GM19438 (cell line): ENCODE measurements at regions not wholly inside any gene's neighbourhood (a gene's known extent, or its start where the extent isn't known, plus 50 kb on each side); places are given as distances from the start of the nearest gene placed in this dataset.
"Not testable (repeated sequence)": the region's sequence is repeated elsewhere in the genome, so short reads cannot be mapped to it uniquely, and the experiment has no call there.

Experiments used
- ATAC-seq: cut with Tn5 transposase; IDR thresholded peaks from one replicate; pipeline ENCODE4 v1.9.1; 2021; ENCODE audit warnings: low read depth; ENCODE audit not compliant: unreplicated experiment

DNA sequence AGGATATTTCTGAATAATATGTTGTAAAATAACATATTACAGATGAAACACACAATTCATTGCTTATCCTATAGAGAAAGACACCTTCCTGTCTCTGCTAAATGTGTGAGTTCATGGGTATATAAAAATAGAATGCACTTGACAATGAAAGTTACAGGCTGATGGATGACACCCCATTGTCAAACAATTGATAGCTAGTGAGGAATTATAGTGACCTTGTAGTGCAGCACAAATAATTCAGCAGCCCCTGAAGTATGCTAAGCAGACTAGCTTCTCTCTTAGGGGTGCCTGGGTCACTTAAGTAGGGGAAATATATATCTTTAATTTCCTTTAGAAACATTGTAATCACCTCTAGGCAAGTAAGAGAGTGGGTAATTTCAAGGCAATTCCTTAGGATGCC, 826.2 kb downstream of the CDH8 start:
- no peak for ATAC-seq

DNA sequence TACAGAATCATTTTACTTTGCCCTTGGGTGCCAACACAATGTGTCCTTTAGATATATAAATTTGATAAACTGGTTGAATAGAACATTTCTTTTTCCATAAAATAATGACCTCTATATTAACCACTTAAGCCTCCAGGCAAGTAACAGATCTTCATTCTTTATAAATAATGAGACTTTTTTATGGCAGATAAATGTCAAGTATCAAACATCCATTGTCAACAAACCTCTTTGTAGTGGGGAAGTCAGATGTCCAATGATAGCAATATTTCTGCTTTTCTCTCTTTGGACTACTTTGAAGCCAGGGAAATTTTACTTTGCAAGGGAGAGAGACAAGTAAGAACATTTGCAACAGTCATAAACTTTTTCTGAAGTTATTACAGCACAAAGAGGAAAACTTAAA, 841.2 kb downstream of the CDH8 start:
- ATAC-seq, result no peak

DNA sequence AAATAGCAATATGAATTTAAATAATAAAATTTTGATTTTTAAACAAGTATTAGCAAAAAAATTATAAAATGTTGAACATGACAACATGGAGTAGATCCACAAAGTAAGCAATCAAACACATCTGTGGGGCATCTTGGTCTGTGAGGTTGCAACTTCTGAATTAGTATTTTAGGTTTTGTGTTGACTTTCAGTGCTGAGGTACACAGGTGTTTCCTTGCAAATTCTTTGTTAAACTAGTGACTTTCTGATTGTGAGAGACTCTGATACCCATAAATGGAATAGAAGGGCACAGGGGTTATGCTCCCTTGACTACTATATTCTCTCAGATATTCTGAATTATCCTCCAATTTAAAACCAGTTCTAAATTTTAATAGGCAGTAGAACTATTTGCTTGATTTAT, 841.7 kb downstream of the CDH8 start:
- no peak for ATAC-seq

DNA sequence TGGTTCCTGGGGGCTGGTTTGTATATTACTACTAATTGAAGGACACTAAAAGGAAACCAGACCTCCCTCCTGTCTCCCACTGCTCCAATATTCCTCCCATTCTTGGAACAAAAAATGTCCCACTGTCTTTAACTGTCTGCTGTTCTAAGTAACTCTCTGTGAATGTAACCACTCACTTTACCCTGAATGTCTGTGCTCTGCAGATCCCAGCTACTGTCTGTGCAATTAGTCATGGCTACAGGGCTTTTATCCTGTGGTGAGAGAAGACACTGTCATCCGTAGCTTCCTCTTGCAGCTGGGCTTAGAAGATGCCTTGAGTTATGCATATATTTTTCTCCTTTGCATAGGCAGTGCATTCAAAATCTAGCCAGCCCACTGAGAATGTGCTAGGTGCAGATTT, 853.8 kb downstream of the CDH8 start:
- no peak for ATAC-seq

DNA sequence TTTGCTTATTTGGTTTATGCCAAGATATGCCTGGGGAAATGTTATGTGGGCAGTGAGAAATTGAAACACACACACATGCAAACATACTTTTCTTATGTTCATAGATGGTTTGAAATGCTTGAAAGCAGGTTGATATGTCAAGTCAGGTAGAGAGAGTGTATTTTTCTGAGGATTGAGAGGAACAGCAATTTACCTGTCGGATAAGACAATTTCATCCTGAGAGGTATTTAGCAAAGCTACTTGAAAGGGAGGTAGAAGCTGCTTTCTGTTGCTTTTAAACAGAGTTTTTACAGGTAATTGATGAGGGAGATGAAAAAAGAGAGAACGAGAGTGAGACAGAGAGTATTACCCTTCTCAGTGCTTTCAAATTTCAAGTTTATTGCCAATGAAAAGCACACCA, 854.3 kb downstream of the CDH8 start:
- ATAC-seq, result no peak

DNA sequence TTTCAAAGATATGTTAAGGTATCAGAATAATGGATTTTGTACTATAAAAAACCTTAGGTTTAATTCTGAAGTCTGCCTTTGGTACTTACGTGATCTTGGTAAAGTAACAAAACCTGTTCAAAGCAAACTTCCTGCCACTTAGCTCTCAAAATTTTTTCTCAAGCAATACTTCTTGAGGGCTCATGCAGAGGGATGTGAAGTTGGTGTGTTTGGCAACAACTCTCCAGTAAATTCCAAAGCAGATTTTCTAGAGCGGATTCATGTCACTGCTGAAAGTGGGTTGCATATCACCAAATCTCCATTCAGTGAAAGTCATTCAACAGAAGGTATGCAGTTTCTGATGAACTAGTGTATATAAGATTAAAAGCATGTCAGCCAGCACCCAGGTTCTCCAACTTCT, 856.7 kb downstream of the CDH8 start:
- no peak for ATAC-seq

DNA sequence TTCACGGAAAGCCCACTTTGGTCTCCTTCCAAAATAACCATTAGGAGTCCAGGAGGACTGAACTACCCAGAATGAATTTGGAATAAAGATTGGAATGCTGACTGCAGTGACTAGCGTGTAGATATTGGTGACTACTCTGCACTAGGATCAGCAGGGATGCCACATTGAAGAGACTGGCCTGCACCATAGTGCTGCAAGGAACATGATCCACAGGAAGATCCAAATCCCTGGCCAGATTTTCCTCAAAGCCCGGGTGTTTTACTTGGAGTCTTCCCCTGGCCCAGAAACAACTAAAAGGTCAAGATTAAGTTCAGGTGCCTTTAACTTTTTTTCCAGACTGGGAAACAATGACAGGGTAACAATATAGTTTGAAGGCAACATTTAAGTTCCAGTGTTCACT, 870.4 kb downstream of the CDH8 start:
- ATAC-seq, result no peak

DNA sequence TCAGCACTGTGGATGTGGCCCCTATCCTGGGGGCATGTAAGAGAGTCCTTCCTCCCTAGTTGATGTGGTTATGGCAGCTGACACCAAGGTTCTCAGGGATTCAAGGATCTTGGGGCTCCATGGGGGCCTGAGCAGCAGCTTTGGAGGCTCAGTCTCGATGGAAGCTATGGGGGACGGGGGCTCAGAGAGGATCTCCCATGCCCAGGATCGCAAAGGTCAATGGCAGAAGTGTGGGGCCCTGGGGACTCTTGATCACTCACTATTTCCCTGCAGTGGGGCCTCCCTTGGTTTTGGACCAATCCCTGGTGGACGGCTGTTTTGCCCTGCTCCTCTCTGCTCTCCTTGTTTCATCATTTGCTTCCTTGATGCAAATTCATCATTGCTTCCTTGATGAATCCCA, 885.9 kb downstream of the CDH8 start:
- ATAC-seq, result no peak

DNA sequence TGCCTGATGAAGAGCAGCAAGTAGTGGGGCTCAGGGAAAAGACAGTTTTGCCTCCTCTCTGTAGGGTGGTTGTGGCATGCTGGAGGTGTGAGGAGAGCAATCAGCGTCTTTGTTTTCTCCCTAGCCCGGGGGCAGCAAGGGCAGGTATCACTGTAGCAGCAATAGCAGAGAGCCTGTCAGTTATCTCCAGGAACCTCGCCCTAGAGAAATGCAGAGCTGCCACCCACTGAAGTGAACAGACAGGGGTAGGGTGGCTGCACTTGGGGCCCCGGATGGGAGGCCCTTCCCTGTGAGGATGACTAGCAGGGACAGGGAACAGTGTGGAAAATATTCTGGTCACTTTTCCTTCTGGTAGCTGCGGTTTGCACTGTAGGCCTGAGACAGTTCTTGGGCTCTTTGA, 886.5 kb downstream of the CDH8 start:
- ATAC-seq, result no peak

DNA sequence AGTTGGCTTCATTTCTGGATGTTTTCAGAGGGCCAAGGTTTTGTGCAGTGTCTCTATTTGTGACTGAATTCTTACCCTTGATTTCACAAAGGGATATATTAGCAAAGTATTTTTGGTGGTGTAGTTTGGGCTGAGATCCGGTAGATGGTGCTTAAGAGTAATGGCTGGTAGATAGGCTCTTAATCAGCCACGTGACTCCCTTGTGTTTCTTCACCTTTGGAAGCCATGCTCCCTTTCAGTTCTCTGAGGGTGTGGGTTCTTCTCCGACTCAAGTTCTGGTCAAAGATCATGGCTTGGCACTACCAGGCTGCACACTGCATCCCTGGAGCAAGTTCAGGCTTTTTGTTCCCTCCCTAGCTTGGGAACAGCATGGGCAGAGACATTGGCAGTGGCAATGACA, 887.3 kb downstream of the CDH8 start:
- no peak for ATAC-seq

DNA sequence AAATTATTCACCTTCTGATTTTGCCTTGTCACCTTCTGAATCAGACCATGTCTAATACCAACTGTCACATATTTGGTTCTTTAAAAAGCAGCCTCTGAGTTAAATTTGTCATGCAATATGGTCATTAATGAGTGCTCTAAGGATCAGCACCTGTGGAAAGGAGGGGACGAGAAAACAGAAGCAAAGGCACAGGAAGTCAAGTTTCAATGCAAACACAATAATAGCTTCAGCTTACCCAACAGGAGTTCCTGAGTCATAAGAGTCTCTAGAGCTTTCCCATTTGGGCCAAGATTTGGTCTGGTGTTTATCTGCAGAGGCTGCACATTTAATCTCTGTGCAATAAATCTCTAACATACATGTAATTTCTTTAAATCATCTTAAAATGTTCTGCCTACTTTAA, 889.8 kb downstream of the CDH8 start:
- ATAC-seq, result no peak

DNA sequence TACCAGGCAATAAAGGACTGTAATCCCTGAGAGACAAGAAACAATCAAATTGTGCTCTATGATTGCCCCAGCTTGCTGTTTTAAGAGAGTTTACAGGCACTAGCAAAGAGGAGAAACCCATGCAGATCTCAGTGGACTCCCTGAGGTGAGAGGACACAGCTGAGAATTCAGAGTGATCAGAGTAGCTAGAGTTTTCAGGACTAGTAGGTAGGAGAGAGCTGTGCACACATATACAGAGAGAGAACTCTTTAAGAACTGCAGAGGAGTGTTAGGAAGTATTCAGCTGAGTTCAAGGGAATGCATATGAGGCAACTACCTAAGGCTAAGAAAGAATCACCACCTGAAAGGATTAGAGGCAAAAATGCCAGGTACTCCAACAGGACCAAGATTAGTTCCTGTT, 904.8 kb downstream of the CDH8 start:
- ATAC-seq, result no peak

DNA sequence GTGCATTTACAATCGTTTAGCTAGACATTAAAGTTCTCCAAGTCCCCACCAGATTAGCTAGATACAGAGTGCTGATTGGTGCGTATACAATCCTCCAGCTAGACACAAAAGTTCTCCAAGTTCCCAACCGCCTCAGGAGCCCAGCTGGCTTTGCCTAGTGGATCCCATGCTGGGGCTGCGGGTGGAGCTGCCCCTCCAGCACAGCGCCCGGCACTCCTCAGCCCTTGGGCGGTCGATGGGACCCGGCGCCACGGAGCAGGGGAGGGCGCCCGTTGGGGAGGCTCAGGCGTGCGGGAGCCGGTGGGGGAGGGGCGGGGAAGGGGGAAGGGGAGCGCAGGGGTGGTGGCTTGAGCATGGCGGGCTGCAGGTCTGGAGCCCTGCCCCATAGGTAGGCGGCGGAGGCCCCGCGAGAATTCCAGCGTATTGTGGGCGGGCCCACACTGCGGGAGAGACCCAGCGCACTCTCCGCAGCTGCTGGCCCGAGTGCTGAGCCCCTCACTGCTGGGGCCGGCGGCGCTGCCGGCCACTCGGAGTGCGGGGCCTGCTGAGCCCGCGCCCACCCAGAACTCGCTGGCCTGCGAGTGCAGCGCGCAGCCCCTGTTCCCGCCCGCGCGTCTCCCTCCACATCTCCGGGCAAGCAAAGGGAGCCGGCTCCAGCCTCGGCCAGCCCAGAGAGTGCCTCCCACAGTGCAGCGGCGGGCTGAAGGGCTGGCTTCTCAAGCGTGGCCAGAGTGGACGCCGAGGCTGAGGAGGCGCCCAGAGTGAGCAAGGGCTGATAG, 907.5 kb downstream of the CDH8 start:
- ATAC-seq, result no peak

DNA sequence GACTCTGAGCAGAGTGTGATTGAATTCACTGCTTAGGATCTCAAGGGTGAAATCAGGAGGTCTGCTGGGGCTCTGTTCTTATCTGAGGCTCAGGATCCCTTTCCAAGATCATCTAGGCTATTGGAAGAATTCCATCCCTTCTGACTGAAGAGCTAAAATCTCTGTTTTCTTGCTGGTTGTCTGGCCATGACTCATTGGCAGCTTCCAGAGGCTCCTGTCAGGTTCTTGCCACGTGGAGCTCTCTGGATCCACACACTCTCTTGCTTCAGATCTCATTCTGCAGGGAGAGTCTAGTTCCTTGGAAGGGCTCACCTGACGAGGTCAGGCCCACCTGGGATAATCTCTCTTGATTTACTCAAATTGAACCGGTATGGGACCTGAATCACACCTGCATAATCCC, 930.7 kb downstream of the CDH8 start:
- ATAC-seq, result no peak

DNA sequence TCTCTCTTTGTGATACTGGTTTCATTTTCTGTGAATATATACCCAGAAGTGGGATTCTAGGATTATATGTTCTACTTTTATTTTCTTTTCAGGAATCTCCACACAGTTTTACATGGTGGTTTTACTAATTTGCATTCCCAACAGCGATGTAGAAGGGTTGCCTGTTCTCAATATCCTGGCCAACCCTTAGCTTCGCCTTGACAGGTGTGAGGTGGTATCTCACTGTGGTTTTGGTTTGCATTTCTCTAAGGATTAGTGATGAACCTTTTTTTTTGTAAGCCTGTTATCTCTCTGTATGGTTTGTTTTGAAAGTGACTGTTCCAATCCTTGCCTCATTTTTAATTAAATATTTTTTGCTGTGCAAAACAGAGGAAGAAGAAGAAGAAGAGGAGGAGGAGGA, 937.7 kb downstream of the CDH8 start:
- ATAC-seq, result no peak

DNA sequence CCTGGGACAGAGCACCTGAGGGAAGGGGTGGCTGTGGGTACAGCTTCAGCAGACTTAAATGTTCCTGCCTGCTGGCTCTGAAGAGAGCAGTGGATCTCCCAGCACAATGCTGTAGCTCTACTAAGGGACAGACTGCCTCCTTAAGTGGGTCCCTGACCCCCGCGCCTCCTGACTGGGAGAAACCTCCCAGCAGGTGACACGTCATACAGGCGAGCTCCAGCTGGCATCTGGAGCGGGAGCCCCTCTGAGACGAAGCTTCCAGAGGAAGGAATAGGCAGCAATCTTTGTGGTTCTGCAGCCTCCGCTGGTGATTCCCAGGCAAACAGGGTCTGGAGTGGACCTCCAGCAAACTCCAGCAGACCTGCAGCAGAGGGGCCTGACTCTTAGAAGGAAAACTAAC, 944.9 kb downstream of the CDH8 start:
- not testable (repeated sequence) for ATAC-seq

DNA sequence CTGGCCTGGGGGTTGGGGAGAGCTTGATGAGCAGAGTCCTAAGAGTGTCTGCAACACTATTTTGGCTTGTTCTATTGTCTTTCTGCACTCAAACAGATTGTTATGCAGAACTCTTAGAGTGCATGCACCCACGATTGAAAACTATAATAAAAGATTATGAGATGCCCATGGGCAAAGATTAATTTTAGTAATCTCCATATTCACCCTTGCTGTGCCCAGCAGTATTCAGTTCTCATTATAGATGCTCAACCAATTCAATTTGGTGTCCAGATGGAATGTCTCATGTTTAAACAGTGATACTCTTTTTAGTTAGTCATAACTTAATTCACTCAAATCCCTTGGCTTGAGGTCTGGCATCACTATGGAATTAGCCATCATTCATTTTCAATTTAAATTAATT, 952.5 kb downstream of the CDH8 start:
- ATAC-seq, result no peak

DNA sequence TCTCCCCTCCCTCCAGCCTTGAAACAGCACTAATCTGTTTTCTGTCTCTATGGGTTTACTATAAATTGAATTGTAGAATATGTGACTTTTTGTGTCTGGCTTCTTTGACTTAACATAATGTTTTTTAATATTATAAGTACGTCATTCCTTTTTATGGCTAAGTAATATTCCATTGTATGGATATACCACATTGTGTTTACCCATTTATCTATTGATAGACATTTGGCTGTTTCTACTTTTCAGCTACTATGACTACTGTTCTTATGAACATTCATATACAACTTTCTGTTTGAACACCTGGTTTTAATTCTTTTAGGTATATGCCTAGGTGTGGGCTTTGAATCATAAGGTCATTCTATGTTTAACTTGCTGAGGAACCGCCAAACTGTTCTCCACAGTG, 961.9 kb downstream of the CDH8 start:
- ATAC-seq, result no peak

DNA sequence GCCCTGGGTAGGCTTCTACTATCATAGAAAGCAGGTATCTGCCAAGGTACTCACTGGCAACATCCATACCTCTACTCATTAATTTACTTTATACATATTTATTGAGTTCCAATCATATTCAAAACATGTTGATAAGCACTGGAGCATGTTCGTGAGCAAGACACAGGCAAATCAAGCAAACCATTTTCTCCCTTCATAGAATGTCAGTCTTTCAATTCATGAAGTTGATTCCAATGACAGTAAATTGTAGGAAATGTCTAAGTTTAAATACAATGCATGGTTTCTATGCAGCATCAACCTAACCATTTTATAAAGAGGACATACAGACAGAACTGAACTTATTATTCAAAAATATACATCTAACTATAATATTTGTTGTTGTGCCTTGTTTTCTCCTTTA, 978.6 kb downstream of the CDH8 start:
- ATAC-seq, result no peak

DNA sequence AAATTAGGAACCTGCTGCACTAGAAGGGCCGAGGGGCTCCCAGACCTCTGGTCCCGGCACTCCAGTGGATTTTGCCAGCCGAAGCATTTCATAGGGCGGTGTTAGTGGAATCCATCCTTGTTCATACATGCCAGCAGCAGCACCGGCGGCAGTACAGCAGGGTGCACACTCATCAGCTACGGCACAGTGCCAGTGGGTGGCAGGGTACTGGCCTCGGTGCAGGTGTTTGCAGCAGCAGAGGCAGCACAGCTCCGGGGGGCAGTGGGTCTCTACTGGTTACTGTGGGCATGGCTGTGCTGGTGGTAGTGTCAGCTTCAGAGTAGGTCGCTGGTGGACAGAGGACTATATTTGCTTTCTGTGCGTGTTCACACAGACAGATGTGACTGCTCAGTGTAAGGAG, 985.7 kb downstream of the CDH8 start:
- no peak for ATAC-seq

DNA sequence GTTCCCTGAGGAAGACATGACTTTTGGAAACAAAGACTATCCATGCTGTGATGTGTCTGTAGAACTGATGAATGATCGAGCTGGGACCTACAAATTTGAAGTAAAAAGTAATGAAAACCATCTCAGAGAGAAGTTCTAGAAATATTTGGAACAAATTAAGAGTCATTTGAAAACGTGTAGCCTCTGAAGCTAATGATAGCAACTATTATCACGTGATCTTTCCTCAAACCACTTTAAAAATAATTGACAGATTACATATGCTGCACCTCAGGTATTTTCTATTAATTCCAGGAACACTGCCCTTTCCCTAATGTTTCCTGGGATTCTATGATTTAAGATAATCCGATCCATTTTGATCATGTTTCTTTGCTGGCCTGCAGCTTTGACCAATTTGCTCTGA, 990.3 kb downstream of the CDH8 start:
- no peak for ATAC-seq

DNA sequence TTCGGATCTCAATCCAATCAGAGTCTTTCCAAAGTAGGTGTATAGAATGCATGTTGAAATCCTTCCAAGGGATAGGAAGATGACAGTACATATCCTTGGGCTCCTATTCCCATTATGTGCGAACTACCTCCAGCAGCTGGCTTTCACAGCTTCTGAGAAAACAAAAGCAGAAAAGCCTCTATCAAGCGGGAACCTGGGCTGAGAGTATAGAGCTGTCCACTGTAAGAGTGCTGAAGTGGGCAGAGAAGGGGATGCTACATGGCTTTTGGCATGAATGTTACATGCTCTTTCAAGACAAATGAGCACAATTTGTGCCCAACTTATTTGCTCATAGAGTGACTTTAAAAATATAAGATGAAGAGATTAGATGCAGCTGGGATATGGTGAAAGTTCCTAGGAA, 993.5 kb downstream of the CDH8 start:
- ATAC-seq, result no peak

DNA sequence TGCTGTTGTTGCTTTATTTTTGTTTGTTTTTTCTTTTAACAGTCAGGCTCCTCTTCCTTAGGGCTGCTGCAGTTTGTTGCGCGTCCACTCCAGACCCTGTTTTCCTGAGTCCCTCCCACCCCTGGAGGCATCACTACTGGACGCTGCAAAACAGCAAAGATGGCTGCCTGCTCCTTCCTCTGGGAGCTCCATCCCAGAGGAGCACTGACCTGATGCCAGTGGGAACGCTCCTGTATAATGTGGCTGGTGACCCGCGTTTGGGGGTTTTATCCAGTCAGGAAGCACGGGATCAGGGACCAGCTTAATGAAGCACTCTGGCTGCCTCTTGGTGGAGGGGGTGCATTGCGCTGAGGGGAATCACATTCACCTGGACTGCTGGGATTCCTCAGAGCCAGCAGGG, 1005.6 kb downstream of the CDH8 start:
- no peak for ATAC-seq
